CD4-positive, alpha-beta T cell (primary cell): ENCODE measurements at regions not wholly inside any gene's neighbourhood (a gene's known extent, or its start where the extent isn't known, plus 50 kb on each side); places are given as distances from the start of the nearest gene placed in this dataset.

Source experiments
- ATAC-seq: fragments of 200-7000 bp; cut with Tn5 transposase; one replicate; pipeline ENCODE4 v1.10.0; 2022; ENCODE audit warnings: mild to moderate bottlenecking; ENCODE audit not compliant: poor library complexity
- CTCF ChIA-PET: fragments of 350-600 bp; sonication (Branson Sonifier 250); formaldehyde crosslinking; loops from one replicate; lab custom pipeline; 2021; ENCODE audit warnings: antibody characterized with exemption, inconsistent platforms; lab: Charles Lee
- POLR2A ChIA-PET: fragments of 350-600 bp; sonication (Branson Sonifier 250); formaldehyde crosslinking; loops from one replicate; lab custom pipeline; 2021; ENCODE audit warnings: antibody characterized with exemption, inconsistent platforms; lab: Charles Lee
- DNase-seq, 14 experiments: peaks; one replicate each; pipeline ENCODE4 v3.0.0-alpha.2; 2013 to 2020; ENCODE audit warnings: mixed read lengths in 2 of 14
- H3K27ac ChIP-seq, 2 donors: one replicate each; pipeline versions ENCODE4 v1.5.1 to v1.7.0; 2013; ENCODE audit warnings: low read length in 2 of 2, low read depth in 1 of 2, mild to moderate bottlenecking in 1 of 2
- H3K27me3 ChIP-seq, 2 experiments: 1 replicate in 1 of 2; 2 replicates in 1 of 2; pipeline versions ENCODE4 v1.6.1 to v1.7.0; 2013; ENCODE audit warnings: low read length in 2 of 2, control low read depth in 1 of 2, mild to moderate bottlenecking in 1 of 2, moderate library complexity in 1 of 2; ENCODE audit not compliant: insufficient read depth in 2 of 2, control insufficient read depth in 1 of 2
- H3K36me3 ChIP-seq: one replicate; pipeline ENCODE4 v1.6.1; 2013; ENCODE audit warnings: low read length, control low read depth; ENCODE audit not compliant: insufficient read depth
- H3K4me1 ChIP-seq: one replicate; pipeline ENCODE4 v1.6.1; 2013; ENCODE audit warnings: low read length, control low read depth; ENCODE audit not compliant: insufficient read depth
- H3K4me3 ChIP-seq: one replicate; pipeline ENCODE4 v1.5.1; 2013; ENCODE audit warnings: mild to moderate bottlenecking, low read length, moderate library complexity
- H3K9me3 ChIP-seq, 2 experiments: 1 replicate in 1 of 2; 2 replicates in 1 of 2; pipeline versions ENCODE4 v1.6.1 to v1.7.0; 2013; ENCODE audit warnings: low read length in 2 of 2, mild to moderate bottlenecking in 2 of 2, control low read depth in 1 of 2, moderate library complexity in 1 of 2; ENCODE audit not compliant: control insufficient read depth in 1 of 2, insufficient read depth in 1 of 2
- H3K27ac Mint-ChIP-seq: one replicate; pipeline ENCODE4 v1.8.0; 2020; ENCODE audit warnings: mixed read lengths
- H3K27me3 Mint-ChIP-seq: one replicate; pipeline ENCODE4 v1.8.0; 2021; ENCODE audit warnings: mixed read lengths
- H3K36me3 Mint-ChIP-seq: one replicate; pipeline ENCODE4 v1.8.0; 2021; ENCODE audit warnings: low read depth, mixed read lengths
- H3K4me1 Mint-ChIP-seq: one replicate; pipeline ENCODE4 v1.8.0; 2021; ENCODE audit warnings: low read depth, mixed read lengths
- H3K4me3 Mint-ChIP-seq: one replicate; pipeline ENCODE4 v1.8.0; 2020; ENCODE audit warnings: mild to moderate bottlenecking, mixed read lengths
- H3K9me3 Mint-ChIP-seq: one replicate; pipeline ENCODE4 v1.8.0; 2020; ENCODE audit warnings: mixed read lengths
- intact Hi-C, 2 experiments: fragments of 100-400 bp; cut with DNase I in 1 of 2; cut with micrococcal nuclease in 1 of 2; formaldehyde crosslinking; loops; one replicate each; pipeline versions ENCODE4 v1.15.1 to v1.9.0; 2023 to 2025; cut with DNase I, micrococcal nuclease
- TF ChIP-seq, protein P1 (sequence below): fragments of 200-600 bp; IDR thresholded peaks from one replicate; pipeline ENCODE4 v1.8.0; 2022; ENCODE audit warnings: antibody characterized with exemption, mild to moderate bottlenecking

GRCh38 chr9:23245067-23245466, 581.0 kb downstream of the ELAVL2 start:
- DNase-seq (no peak), ATAC-seq (no peak)
- H3K36me3 Mint-ChIP-seq = no peaks in the 10 kb centered on the region
- H3K27me3 ChIP-seq = no peaks in the 10 kb centered on the region
- H3K9me3 ChIP-seq = peaks cover 0 to 12% of the 10 kb centered on the region in 2 experiments
- ChIA-PET POLR2A (no interaction called here), CTCF (no interaction called here)
- no peaks in the 10 kb centered on the region for H3K4me1 Mint-ChIP-seq
- H3K27ac Mint-ChIP-seq = no peak overlapping the region
- H3K36me3 ChIP-seq = no peaks in the 10 kb centered on the region
- H3K9me3 Mint-ChIP-seq = peaks cover 26% of the 10 kb centered on the region
- no peaks in the 10 kb centered on the region for H3K27me3 Mint-ChIP-seq
- no peak overlapping the region for H3K4me3 ChIP-seq
- no peak overlapping the region for H3K27ac ChIP-seq
- H3K4me3 Mint-ChIP-seq = no peak overlapping the region
- TF ChIP-seq, protein P1, sequence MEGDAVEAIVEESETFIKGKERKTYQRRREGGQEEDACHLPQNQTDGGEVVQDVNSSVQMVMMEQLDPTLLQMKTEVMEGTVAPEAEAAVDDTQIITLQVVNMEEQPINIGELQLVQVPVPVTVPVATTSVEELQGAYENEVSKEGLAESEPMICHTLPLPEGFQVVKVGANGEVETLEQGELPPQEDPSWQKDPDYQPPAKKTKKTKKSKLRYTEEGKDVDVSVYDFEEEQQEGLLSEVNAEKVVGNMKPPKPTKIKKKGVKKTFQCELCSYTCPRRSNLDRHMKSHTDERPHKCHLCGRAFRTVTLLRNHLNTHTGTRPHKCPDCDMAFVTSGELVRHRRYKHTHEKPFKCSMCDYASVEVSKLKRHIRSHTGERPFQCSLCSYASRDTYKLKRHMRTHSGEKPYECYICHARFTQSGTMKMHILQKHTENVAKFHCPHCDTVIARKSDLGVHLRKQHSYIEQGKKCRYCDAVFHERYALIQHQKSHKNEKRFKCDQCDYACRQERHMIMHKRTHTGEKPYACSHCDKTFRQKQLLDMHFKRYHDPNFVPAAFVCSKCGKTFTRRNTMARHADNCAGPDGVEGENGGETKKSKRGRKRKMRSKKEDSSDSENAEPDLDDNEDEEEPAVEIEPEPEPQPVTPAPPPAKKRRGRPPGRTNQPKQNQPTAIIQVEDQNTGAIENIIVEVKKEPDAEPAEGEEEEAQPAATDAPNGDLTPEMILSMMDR = no peak
- intact Hi-C loops = no loop called here
- H3K4me1 ChIP-seq = no peaks in the 10 kb centered on the region

GRCh38 chr9:23254404-23255184, 571.4 kb downstream of the ELAVL2 start:
- no peaks in the 10 kb centered on the region for H3K4me1 ChIP-seq
- no peaks in the 10 kb centered on the region for H3K27me3 ChIP-seq
- no peaks in the 10 kb centered on the region for H3K9me3 ChIP-seq
- H3K4me1 Mint-ChIP-seq = no peaks in the 10 kb centered on the region
- ChIA-PET CTCF (no interaction called here), POLR2A (no interaction called here)
- no peaks in the 10 kb centered on the region for H3K27me3 Mint-ChIP-seq
- no peaks in the 10 kb centered on the region for H3K36me3 ChIP-seq
- H3K4me3 ChIP-seq = no peak overlapping the region
- DNase-seq (no peak), ATAC-seq (no peak)
- no peaks in the 10 kb centered on the region for H3K36me3 Mint-ChIP-seq
- no peak overlapping the region for H3K27ac Mint-ChIP-seq
- H3K27ac ChIP-seq = no peak overlapping the region
- H3K4me3 Mint-ChIP-seq = no peak overlapping the region
- TF ChIP-seq, protein P1 = no peak
- H3K9me3 Mint-ChIP-seq = peaks cover 16% of the 10 kb centered on the region
- intact Hi-C loops = no loop called here

- Mint-ChIP-seq H3K27me3 (no peaks in the 10 kb centered on the region), H3K9me3 (peaks cover 13% of the 10 kb centered on the region), H3K27ac (no peak overlapping the region), H3K4me1 (no peaks in the 10 kb centered on the region), H3K36me3 (no peaks in the 10 kb centered on the region), H3K4me3 (no peak overlapping the region)
- TF ChIP-seq, protein P1 = no peak
- H3K27ac ChIP-seq = no peak overlapping the region
- no peaks in the 10 kb centered on the region for H3K27me3 ChIP-seq
- ChIA-PET POLR2A (no interaction called here), CTCF (no interaction called here)
- H3K4me1 ChIP-seq = no peaks in the 10 kb centered on the region
- no peak for ATAC-seq
- no peaks in the 10 kb centered on the region for H3K36me3 ChIP-seq
- DNase-seq = no peak
- no peak overlapping the region for H3K4me3 ChIP-seq
- no peaks in the 10 kb centered on the region for H3K9me3 ChIP-seq
- intact Hi-C loops = no loop called here
These were observed 570.7 kb downstream of the ELAVL2 start for GRCh38 chr9:23255346-23255745.
